Astrocyte of the spinal cord (primary cell): ENCODE measurements at regions not wholly inside any gene's neighbourhood (a gene's known extent, or its start where the extent isn't known, plus 50 kb on each side); places are given as distances from the start of the nearest gene placed in this dataset.

Experiments
- DNase-seq: peaks from one replicate; pipeline ENCODE4 v3.0.0; 2011; ENCODE audit warnings: low read depth, low spot score
- H3K4me3 ChIP-seq: 2 replicates; pipeline ENCODE4 v1.5.1; 2011; ENCODE audit warnings: low read depth, mild to moderate bottlenecking, low read length, moderate library complexity
- in situ Hi-C: cut with HindIII; loops from 2 replicates; pipeline ENCODE4 v1.10.0; 2017; ENCODE audit warnings: low sequenced_read_pairs
- TF ChIP-seq, protein P1 (sequence below): IDR thresholded peaks from 2 replicates; pipeline ENCODE4 v1.5.1; 2012; ENCODE audit warnings: low read depth, mild to moderate bottlenecking, low read length, inconsistent platforms

DNA sequence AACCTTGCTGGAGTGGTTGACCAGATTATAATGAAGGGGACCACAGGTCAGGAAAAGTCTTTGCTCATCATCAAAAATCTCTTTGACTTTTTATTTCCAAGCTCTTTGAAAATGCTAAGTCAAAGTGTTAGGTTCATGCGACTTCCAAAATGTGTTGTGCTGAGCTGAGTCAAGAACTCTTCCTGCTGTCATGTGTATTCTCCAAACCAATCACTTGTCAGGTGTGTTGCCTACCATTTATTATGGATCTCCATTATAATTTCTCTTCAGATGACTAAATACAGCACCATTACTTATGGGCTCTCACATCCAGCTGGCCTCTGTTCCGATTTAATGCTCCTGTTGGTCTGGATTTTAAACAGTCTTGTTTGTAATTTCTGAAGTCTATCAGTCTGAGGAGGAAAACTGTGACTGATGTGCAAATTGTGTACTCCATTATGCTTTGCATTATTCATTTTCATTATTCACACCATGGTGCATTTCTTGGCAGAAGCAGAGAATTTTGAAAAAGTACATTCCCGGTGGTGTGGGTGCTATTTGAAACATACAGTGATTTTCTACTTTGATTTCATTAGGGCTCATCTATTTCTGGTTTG lies 562.5 kb downstream of the LMO7 start:
- in situ Hi-C loops, result no loop called here
- no peak overlapping the region for H3K4me3 ChIP-seq
- no peak for DNase-seq
- TF ChIP-seq, protein P1, sequence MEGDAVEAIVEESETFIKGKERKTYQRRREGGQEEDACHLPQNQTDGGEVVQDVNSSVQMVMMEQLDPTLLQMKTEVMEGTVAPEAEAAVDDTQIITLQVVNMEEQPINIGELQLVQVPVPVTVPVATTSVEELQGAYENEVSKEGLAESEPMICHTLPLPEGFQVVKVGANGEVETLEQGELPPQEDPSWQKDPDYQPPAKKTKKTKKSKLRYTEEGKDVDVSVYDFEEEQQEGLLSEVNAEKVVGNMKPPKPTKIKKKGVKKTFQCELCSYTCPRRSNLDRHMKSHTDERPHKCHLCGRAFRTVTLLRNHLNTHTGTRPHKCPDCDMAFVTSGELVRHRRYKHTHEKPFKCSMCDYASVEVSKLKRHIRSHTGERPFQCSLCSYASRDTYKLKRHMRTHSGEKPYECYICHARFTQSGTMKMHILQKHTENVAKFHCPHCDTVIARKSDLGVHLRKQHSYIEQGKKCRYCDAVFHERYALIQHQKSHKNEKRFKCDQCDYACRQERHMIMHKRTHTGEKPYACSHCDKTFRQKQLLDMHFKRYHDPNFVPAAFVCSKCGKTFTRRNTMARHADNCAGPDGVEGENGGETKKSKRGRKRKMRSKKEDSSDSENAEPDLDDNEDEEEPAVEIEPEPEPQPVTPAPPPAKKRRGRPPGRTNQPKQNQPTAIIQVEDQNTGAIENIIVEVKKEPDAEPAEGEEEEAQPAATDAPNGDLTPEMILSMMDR, result no peak

DNA sequence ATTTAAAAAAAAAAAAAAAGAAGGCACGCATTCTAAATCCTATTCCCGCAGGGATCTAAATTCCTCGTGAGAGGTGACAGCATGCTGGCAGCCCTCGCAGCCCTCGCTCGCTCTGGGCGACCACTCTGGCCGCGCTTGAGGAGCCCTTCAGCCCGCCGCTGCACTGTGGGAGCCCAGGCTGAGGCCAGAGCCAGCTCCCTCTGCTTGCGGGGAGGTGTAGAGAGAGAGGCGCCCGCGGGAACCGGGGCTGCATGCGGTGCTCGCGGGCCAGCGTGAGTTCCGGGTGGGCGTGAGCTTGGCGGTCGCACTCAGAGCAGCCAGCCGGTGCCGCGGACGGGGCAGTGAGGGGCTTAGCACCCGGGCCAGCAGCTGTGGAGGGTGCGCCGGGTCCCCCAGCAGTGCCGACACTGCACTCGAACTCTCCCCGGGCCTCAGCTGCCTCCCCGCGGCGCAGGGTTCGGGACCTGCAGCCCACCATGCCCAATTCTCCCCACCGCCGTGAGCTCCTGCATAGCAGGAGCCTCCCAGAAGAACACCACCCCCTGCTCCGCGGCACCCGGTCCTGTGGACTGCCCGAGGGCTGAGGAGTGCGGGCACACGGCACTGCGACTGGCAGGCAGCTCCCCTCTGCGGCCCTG lies 553.9 kb downstream of the LMO7 start:
- TF ChIP-seq, protein P1, result no peak
- no peak for DNase-seq
- in situ Hi-C loops, result no loop called here
- no peak overlapping the region for H3K4me3 ChIP-seq

DNA sequence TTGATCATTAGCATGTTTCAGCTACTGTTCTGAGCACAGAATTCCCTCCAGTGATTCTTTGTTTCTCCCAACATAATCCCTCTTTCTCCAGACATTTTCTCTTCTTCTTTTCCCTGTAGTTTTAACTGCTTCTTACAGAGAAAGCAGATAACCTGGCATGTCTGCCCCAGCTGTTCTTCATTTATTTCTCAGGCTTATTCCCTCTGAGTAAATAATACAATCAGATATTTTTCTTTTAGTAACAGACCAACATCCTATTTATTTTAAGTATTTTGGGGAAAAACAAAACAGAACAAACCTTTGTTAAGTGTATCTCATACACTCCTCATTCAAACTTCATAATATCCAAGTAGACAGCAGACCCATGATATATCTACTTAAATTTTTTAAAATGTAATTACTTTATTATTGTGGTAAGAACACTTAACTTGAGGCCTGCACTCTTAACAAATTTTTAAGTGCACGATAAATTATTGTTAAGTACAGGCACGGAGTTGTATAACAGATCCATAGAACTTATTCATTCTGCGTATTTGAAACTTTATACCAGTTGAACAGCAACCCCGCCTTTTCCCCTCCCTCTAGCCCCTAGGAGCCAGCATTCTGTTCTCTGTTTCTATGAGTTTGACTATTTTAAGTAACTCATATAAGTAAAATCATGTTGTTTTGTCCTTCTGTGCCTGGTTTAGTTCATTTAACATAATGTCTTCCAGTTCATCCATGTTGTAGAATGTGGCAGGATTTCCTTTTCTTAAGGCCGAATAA lies 540.0 kb downstream of the LMO7 start:
- no peak for DNase-seq
- TF ChIP-seq, protein P1, result no peak
- H3K4me3 ChIP-seq, result no peak overlapping the region
- in situ Hi-C loops, result no loop called here

DNA sequence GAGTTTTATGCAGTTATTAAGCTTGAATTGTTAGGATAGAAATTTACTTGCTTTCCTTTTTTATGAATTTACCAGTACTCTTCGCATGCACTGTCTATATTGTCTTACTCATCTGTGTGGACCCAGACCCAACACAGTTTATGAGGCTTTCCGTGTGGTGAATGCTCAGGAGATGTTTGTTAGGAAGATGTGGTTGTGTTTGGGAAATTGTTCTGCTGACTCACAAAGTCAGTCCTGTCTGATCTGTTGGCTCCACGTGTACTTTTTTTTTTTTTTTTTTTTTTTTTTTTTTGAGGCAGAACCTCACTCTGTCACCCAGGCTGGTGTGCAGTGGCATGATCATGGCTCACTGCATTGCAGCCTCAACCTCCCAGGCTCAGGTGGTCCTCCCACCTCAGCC lies 532.5 kb downstream of the LMO7 start:
- in situ Hi-C loops, result no loop called here
- no peak for DNase-seq
- no peak overlapping the region for H3K4me3 ChIP-seq
- TF ChIP-seq, protein P1, result no peak

DNA sequence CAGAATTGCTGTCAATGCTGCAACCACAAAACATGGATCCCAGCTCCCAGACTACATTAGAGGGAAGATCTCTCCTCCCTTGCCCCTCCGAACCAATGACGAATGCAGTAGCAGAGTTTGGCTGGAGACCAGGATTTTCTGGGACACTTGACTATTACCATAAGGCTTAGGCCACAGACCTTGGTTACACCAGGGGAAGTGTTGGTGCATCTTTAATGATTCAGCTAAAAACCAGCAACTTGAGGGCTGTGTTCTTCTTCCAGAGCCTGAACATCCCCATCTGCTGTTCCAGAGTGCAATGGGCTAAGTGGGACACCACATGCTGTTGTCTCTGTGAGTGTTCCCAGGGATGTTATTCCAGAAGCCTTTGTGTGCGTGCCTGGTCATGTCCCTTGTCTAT lies 528.2 kb downstream of the LMO7 start:
- TF ChIP-seq, protein P1, result no peak
- in situ Hi-C loops, result no loop called here
- H3K4me3 ChIP-seq, result no peak overlapping the region
- no peak for DNase-seq

DNA sequence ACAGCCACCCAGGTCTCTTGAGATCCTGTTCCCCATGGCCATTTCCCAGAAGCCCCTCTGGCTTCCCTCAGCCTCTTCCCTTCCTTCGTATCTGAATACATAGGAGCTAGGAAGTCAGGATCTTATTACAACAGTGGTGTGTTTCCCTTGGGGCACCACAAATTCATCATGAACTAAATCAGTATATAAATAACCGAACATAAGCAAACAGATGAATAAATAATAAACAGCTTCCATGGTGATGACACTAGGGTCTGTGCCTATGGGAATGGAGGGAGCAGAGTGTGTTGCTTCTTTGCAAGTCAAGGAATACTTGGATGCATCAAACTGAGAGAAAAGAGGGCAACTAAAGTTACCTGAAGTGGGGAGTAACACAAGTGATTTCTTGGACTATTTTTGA lies 527.6 kb downstream of the LMO7 start:
- TF ChIP-seq, protein P1, result no peak
- no peak for DNase-seq
- H3K4me3 ChIP-seq, result no peak overlapping the region
- in situ Hi-C loops, result no loop called here
